ENCODE measurements at regions not wholly inside any gene's neighbourhood (a gene's known extent, or its start where the extent isn't known, plus 50 kb on each side); places are given as distances from the start of the nearest gene placed in this dataset.

DNA sequence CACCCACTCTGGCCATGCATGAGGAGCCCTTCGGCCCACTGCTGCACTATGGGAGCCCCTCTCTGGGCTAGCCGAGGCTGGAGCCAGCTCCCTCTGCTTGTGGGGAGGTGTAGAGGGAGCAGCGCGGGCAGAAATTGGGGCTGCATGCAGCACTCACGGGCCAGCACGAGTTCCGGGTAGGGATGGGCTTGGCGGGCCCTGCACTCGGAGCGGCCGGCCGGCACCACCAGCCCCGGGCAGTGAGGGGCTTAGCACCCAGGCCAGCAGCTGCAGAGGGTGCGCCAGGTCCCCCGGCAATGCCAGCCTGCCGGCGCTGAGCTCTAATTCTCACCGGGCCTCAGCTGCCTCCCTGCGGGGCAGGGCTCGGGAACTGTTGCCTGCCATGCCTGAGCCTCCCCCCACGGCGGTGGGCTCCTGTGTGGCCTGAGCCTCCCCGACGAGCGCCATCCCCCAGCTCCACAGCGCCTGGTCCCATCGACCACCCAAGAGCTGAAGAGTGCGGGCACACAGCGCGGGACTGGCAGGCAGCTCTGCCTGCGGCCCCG, 209.0 kb downstream of the LTN1 start:
- Mint-ChIP-seq H3K9me3 (peaks cover 35% of the 10 kb centered on the region), H3K4me3 (no peak overlapping the region), H3K27me3 (ENCODE audit: low read depth) (no peaks in the 10 kb centered on the region), H3K4me1 (peaks cover 4% of the 10 kb centered on the region), H3K27ac (no peak overlapping the region), H3K36me3 (peaks cover 20% of the 10 kb centered on the region)
- ATAC-seq (no peak), DNase-seq (ENCODE audit: low spot score) (no peak)
- ChIA-PET CTCF (no interaction called here), POLR2A (no interaction called here)
- TF ChIP-seq PRRX2 (CRISPR knock-in tag; IDR thresholded peaks at IDR 0.05), result no peak
- TF ChIP-seq TCF7 (CRISPR knock-in tag; IDR thresholded peaks at IDR 0.05; ENCODE audit: low read depth), result no peak
- TF ChIP-seq, protein P1, sequence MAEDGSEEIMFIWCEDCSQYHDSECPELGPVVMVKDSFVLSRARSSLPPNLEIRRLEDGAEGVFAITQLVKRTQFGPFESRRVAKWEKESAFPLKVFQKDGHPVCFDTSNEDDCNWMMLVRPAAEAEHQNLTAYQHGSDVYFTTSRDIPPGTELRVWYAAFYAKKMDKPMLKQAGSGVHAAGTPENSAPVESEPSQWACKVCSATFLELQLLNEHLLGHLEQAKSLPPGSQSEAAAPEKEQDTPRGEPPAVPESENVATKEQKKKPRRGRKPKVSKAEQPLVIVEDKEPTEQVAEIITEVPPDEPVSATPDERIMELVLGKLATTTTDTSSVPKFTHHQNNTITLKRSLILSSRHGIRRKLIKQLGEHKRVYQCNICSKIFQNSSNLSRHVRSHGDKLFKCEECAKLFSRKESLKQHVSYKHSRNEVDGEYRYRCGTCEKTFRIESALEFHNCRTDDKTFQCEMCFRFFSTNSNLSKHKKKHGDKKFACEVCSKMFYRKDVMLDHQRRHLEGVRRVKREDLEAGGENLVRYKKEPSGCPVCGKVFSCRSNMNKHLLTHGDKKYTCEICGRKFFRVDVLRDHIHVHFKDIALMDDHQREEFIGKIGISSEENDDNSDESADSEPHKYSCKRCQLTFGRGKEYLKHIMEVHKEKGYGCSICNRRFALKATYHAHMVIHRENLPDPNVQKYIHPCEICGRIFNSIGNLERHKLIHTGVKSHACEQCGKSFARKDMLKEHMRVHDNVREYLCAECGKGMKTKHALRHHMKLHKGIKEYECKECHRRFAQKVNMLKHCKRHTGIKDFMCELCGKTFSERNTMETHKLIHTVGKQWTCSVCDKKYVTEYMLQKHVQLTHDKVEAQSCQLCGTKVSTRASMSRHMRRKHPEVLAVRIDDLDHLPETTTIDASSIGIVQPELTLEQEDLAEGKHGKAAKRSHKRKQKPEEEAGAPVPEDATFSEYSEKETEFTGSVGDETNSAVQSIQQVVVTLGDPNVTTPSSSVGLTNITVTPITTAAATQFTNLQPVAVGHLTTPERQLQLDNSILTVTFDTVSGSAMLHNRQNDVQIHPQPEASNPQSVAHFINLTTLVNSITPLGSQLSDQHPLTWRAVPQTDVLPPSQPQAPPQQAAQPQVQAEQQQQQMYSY (CRISPR knock-in tag; IDR thresholded peaks at IDR 0.05), result no peak
- TF ChIP-seq GTF2I (CRISPR knock-in tag; conservative IDR thresholded peaks at IDR 0.05), result no peak
- TF ChIP-seq, protein P2, sequence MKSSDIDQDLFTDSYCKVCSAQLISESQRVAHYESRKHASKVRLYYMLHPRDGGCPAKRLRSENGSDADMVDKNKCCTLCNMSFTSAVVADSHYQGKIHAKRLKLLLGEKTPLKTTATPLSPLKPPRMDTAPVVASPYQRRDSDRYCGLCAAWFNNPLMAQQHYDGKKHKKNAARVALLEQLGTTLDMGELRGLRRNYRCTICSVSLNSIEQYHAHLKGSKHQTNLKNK (CRISPR knock-in tag; IDR thresholded peaks at IDR 0.05), result no peak
- no peak for TF ChIP-seq ZNF317 (CRISPR knock-in tag; IDR thresholded peaks at IDR 0.05; ENCODE audit: borderline replicate concordance, low read depth)
- no peak for TF ChIP-seq JAZF1 (CRISPR knock-in tag; IDR thresholded peaks at IDR 0.05)
- no peak for TF ChIP-seq FOXP1 (CRISPR knock-in tag; IDR thresholded peaks at IDR 0.05; ENCODE audit: borderline replicate concordance)
- TF ChIP-seq, protein P3, sequence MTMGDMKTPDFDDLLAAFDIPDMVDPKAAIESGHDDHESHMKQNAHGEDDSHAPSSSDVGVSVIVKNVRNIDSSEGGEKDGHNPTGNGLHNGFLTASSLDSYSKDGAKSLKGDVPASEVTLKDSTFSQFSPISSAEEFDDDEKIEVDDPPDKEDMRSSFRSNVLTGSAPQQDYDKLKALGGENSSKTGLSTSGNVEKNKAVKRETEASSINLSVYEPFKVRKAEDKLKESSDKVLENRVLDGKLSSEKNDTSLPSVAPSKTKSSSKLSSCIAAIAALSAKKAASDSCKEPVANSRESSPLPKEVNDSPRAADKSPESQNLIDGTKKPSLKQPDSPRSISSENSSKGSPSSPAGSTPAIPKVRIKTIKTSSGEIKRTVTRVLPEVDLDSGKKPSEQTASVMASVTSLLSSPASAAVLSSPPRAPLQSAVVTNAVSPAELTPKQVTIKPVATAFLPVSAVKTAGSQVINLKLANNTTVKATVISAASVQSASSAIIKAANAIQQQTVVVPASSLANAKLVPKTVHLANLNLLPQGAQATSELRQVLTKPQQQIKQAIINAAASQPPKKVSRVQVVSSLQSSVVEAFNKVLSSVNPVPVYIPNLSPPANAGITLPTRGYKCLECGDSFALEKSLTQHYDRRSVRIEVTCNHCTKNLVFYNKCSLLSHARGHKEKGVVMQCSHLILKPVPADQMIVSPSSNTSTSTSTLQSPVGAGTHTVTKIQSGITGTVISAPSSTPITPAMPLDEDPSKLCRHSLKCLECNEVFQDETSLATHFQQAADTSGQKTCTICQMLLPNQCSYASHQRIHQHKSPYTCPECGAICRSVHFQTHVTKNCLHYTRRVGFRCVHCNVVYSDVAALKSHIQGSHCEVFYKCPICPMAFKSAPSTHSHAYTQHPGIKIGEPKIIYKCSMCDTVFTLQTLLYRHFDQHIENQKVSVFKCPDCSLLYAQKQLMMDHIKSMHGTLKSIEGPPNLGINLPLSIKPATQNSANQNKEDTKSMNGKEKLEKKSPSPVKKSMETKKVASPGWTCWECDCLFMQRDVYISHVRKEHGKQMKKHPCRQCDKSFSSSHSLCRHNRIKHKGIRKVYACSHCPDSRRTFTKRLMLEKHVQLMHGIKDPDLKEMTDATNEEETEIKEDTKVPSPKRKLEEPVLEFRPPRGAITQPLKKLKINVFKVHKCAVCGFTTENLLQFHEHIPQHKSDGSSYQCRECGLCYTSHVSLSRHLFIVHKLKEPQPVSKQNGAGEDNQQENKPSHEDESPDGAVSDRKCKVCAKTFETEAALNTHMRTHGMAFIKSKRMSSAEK (CRISPR knock-in tag; IDR thresholded peaks at IDR 0.05; ENCODE audit: borderline replicate concordance), result no peak
- TF ChIP-seq, protein P4, sequence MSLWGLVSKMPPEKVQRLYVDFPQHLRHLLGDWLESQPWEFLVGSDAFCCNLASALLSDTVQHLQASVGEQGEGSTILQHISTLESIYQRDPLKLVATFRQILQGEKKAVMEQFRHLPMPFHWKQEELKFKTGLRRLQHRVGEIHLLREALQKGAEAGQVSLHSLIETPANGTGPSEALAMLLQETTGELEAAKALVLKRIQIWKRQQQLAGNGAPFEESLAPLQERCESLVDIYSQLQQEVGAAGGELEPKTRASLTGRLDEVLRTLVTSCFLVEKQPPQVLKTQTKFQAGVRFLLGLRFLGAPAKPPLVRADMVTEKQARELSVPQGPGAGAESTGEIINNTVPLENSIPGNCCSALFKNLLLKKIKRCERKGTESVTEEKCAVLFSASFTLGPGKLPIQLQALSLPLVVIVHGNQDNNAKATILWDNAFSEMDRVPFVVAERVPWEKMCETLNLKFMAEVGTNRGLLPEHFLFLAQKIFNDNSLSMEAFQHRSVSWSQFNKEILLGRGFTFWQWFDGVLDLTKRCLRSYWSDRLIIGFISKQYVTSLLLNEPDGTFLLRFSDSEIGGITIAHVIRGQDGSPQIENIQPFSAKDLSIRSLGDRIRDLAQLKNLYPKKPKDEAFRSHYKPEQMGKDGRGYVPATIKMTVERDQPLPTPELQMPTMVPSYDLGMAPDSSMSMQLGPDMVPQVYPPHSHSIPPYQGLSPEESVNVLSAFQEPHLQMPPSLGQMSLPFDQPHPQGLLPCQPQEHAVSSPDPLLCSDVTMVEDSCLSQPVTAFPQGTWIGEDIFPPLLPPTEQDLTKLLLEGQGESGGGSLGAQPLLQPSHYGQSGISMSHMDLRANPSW (CRISPR knock-in tag; conservative IDR thresholded peaks at IDR 0.05; ENCODE audit: low read depth), result no peak
- TF ChIP-seq ZNF232 (CRISPR knock-in tag; IDR thresholded peaks at IDR 0.05), result no peak
- TF ChIP-seq, protein P5, sequence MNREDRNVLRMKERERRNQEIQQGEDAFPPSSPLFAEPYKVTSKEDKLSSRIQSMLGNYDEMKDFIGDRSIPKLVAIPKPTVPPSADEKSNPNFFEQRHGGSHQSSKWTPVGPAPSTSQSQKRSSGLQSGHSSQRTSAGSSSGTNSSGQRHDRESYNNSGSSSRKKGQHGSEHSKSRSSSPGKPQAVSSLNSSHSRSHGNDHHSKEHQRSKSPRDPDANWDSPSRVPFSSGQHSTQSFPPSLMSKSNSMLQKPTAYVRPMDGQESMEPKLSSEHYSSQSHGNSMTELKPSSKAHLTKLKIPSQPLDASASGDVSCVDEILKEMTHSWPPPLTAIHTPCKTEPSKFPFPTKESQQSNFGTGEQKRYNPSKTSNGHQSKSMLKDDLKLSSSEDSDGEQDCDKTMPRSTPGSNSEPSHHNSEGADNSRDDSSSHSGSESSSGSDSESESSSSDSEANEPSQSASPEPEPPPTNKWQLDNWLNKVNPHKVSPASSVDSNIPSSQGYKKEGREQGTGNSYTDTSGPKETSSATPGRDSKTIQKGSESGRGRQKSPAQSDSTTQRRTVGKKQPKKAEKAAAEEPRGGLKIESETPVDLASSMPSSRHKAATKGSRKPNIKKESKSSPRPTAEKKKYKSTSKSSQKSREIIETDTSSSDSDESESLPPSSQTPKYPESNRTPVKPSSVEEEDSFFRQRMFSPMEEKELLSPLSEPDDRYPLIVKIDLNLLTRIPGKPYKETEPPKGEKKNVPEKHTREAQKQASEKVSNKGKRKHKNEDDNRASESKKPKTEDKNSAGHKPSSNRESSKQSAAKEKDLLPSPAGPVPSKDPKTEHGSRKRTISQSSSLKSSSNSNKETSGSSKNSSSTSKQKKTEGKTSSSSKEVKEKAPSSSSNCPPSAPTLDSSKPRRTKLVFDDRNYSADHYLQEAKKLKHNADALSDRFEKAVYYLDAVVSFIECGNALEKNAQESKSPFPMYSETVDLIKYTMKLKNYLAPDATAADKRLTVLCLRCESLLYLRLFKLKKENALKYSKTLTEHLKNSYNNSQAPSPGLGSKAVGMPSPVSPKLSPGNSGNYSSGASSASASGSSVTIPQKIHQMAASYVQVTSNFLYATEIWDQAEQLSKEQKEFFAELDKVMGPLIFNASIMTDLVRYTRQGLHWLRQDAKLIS (CRISPR knock-in tag; IDR thresholded peaks at IDR 0.05; ENCODE audit: borderline replicate concordance), result no peak
- no peak for TF ChIP-seq KAT7 (CRISPR knock-in tag; IDR thresholded peaks at IDR 0.05; ENCODE audit: borderline replicate concordance)
- no peak for TF ChIP-seq IRF2 (CRISPR knock-in tag; IDR thresholded peaks at IDR 0.05; ENCODE audit: borderline replicate concordance, low read depth)
- TF ChIP-seq SMAD4 (CRISPR knock-in tag; IDR thresholded peaks at IDR 0.05), result no peak
